ENCODE measurements at regions not wholly inside any gene's neighbourhood (a gene's known extent, or its start where the extent isn't known, plus 50 kb on each side); places are given as distances from the start of the nearest gene placed in this dataset.

- TF ChIP-seq CTCF (IDR thresholded peaks at IDR 0.05; ENCODE audit: borderline replicate concordance, extremely low read depth, low read length, poor library complexity, severe bottlenecking) (no peak), EZH2 (IDR thresholded peaks at IDR 0.05; ENCODE audit: borderline replicate concordance, low read depth, low read length, severe bottlenecking) (no peak)
Measured at GRCh38 chr21:24217151-24217550, 1390.1 kb downstream of the MRPL39 start.

Measured in DND-41 (cell line).